Stimulated activated CD8-positive, alpha-beta memory T cell treated with anti-CD3 and anti-CD28 coated beads, Interleukin-12 subunit alpha, Interleukin-12 subunit beta, amount 100 ng/mL, for 1 hour (primary cell): ENCODE measurements at regions not wholly inside any gene's neighbourhood (a gene's known extent, or its start where the extent isn't known, plus 50 kb on each side); places are given as distances from the start of the nearest gene placed in this dataset.

Experiments used
- DNase-seq: peaks from one replicate; pipeline ENCODE4 v3.0.0-alpha.2; 2020; ENCODE audit warnings: low read depth

- no peak for DNase-seq
Measured at GRCh38 chr18:59758106-59758505, 60.9 kb upstream of the CCBE1 start.

GRCh38 chr18:59752666-59753065, 55.4 kb upstream of the CCBE1 start:
- no peak for DNase-seq

- no peak for DNase-seq
Measured at GRCh38 chr18:59751186-59751585, 54.0 kb upstream of the CCBE1 start.

GRCh38 chr18:59748628-59749360, 51.6 kb upstream of the CCBE1 start:
- no peak for DNase-seq
